HL-60 (cell line): ENCODE measurements at regions not wholly inside any gene's neighbourhood (a gene's known extent, or its start where the extent isn't known, plus 50 kb on each side); places are given as distances from the start of the nearest gene placed in this dataset.

Source experiments
- DNase-seq, 2 experiments: peaks; one replicate each; pipeline ENCODE4 v3.0.0-alpha.2; 2010 to 2020; ENCODE audit warnings: low read depth in 1 of 2, low spot score in 1 of 2
- H3K27ac ChIP-seq: fragments of 250-450 bp; sonication (Bioruptor Pico); replicated peaks from 2 replicates; pipeline ENCODE4 v1.5.1; 2020; ENCODE audit warnings: mild to moderate bottlenecking, moderate library complexity
- H3K27me3 ChIP-seq: fragments of 250-450 bp; sonication (Bioruptor Pico); 2 replicates; pipeline ENCODE4 v1.5.1; 2021; ENCODE audit warnings: mild to moderate bottlenecking, moderate library complexity; ENCODE audit not compliant: insufficient read depth, poor library complexity, severe bottlenecking
- H3K4me3 ChIP-seq: replicated peaks from 2 replicates; pipeline ENCODE4 v1.5.1; 2011; ENCODE audit warnings: mild to moderate bottlenecking, control low read depth, low read length; ENCODE audit not compliant: insufficient read depth
- GABPA ChIP-seq: IDR thresholded peaks from 2 replicates; pipeline ENCODE4 v1.6.1; 2012; ENCODE audit warnings: low read depth
- POLR2AphosphoS5 ChIP-seq: IDR thresholded peaks from 2 replicates; pipeline ENCODE4 v1.6.1; 2012; ENCODE audit warnings: low read depth
- SPI1 ChIP-seq: IDR thresholded peaks from 2 replicates; pipeline ENCODE4 v1.6.1; 2012; ENCODE audit warnings: low read depth, mild to moderate bottlenecking, borderline replicate concordance
- TF ChIP-seq, protein P1 (sequence below): IDR thresholded peaks from 2 replicates; pipeline ENCODE4 v1.6.1; 2012; ENCODE audit warnings: low read depth; ENCODE audit not compliant: insufficient replicate concordance
- TF ChIP-seq, protein P2 (sequence below): IDR thresholded peaks from one replicate; pipeline ENCODE4 v1.5.1; 2011; ENCODE audit warnings: low read length, control low read depth, inconsistent platforms; ENCODE audit not compliant: insufficient read depth

DNA sequence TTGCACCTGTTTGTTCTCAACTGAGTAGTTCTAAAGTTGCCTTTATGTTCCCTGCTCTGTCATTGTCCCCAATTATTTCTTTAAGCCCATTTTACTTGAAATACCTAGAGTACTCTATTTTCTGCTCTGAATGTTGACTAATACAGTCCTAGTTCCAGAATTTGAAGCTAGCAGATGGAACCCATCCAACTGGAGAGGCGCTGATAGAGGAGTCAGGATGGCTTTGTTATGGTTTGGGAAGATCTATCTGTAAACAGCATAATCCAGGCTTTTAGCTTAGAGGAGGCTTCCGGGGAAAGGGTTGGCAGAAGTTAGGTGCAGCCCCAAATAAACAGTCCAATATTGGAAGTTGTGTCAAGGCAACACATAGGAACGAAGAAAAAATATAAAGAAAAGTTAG is 927.7 kb downstream of the TFAP2A start:
- TF ChIP-seq, protein P1, sequence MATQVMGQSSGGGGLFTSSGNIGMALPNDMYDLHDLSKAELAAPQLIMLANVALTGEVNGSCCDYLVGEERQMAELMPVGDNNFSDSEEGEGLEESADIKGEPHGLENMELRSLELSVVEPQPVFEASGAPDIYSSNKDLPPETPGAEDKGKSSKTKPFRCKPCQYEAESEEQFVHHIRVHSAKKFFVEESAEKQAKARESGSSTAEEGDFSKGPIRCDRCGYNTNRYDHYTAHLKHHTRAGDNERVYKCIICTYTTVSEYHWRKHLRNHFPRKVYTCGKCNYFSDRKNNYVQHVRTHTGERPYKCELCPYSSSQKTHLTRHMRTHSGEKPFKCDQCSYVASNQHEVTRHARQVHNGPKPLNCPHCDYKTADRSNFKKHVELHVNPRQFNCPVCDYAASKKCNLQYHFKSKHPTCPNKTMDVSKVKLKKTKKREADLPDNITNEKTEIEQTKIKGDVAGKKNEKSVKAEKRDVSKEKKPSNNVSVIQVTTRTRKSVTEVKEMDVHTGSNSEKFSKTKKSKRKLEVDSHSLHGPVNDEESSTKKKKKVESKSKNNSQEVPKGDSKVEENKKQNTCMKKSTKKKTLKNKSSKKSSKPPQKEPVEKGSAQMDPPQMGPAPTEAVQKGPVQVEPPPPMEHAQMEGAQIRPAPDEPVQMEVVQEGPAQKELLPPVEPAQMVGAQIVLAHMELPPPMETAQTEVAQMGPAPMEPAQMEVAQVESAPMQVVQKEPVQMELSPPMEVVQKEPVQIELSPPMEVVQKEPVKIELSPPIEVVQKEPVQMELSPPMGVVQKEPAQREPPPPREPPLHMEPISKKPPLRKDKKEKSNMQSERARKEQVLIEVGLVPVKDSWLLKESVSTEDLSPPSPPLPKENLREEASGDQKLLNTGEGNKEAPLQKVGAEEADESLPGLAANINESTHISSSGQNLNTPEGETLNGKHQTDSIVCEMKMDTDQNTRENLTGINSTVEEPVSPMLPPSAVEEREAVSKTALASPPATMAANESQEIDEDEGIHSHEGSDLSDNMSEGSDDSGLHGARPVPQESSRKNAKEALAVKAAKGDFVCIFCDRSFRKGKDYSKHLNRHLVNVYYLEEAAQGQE = no peak
- TF ChIP-seq, protein P2, sequence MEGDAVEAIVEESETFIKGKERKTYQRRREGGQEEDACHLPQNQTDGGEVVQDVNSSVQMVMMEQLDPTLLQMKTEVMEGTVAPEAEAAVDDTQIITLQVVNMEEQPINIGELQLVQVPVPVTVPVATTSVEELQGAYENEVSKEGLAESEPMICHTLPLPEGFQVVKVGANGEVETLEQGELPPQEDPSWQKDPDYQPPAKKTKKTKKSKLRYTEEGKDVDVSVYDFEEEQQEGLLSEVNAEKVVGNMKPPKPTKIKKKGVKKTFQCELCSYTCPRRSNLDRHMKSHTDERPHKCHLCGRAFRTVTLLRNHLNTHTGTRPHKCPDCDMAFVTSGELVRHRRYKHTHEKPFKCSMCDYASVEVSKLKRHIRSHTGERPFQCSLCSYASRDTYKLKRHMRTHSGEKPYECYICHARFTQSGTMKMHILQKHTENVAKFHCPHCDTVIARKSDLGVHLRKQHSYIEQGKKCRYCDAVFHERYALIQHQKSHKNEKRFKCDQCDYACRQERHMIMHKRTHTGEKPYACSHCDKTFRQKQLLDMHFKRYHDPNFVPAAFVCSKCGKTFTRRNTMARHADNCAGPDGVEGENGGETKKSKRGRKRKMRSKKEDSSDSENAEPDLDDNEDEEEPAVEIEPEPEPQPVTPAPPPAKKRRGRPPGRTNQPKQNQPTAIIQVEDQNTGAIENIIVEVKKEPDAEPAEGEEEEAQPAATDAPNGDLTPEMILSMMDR = no peak
- no peak for TF ChIP-seq SPI1
- TF ChIP-seq POLR2AphosphoS5 = no peak
- no peak overlapping the region for H3K4me3 ChIP-seq
- no peak for DNase-seq
- H3K27me3 ChIP-seq = no peaks in the 10 kb centered on the region
- H3K27ac ChIP-seq = no peak overlapping the region

DNA sequence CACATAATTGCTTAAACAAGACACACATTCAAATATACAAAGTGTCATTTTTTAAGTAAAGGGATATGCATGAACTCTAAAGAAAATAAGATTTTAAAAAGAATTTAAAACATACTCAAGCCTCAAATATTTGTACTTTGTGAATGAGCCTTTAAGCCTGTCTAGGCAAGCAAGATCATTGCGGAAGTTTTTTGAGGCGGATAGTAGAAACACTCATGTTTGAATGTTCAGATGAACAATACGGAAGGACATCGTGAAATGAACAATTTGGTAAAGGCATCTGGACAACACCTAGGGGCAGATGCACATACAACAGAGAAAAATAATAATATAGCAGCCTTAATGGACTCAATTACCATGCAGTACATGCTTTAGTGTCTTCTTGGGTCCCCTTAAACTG is 928.9 kb downstream of the TFAP2A start:
- DNase-seq = no peak
- H3K27ac ChIP-seq = no peak overlapping the region
- H3K4me3 ChIP-seq = no peak overlapping the region
- no peaks in the 10 kb centered on the region for H3K27me3 ChIP-seq
- TF ChIP-seq POLR2AphosphoS5 (no peak), GABPA (no peak), SPI1 (no peak)
- TF ChIP-seq, protein P2 = no peak
- TF ChIP-seq, protein P1 = no peak

DNA sequence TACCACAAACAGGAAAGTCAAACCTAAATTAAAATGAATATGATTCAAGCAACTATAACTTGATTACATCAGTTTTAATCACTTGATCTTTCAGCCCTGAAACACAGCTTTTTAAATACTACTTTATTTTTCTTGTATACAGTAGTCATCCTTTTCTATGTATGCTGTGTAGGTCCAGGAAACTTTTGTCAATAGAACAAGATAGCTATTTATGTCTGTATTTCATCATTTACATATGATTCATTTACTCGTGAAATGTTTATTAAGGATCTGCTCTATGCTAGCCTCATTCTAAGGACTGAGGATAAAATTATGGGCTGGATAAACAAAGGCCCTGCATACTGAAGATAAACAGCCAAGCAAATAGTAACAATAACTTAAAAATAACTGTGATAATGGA is 930.2 kb downstream of the TFAP2A start:
- Histone ChIP-seq H3K27me3 (no peaks in the 10 kb centered on the region), H3K27ac (no peak overlapping the region), H3K4me3 (no peak overlapping the region)
- TF ChIP-seq GABPA (no peak), POLR2AphosphoS5 (no peak), SPI1 (no peak)
- TF ChIP-seq, protein P1 = no peak
- TF ChIP-seq, protein P2 = no peak
- no peak for DNase-seq
